ENCODE measurements at regions not wholly inside any gene's neighbourhood (a gene's known extent, or its start where the extent isn't known, plus 50 kb on each side); places are given as distances from the start of the nearest gene placed in this dataset.

- TF ChIP-seq CTCF (IDR thresholded peaks at IDR 0.05; ENCODE audit: insufficient read depth, low read depth, low read length): no peak
- peak; percentile 29 for TF ChIP-seq EZH2 (IDR thresholded peaks at IDR 0.05; ENCODE audit: insufficient read depth, low read length)
- Histone ChIP-seq H3K4me3 (ENCODE audit: insufficient read depth, low read depth, low read length) (no peak overlapping the region), H3K27me3 (ENCODE audit: insufficient read depth, low read length) (peaks cover 6% of the 10 kb centered on the region), H2AFZ (ENCODE audit: low read depth, low read length) (peak overlapping the region; percentile 61), H3K4me1 (ENCODE audit: insufficient read depth, low read length) (peaks cover 17% of the 10 kb centered on the region), H3K4me2 (ENCODE audit: low read length) (peak overlapping the region; percentile 48), H3K36me3 (ENCODE audit: insufficient read depth, low read length) (no peaks in the 10 kb centered on the region), H3K27ac (ENCODE audit: low read depth, low read length) (no peak overlapping the region), H4K20me1 (ENCODE audit: insufficient read depth, low read length) (no peaks in the 10 kb centered on the region), H3K9me3 (ENCODE audit: insufficient read depth, low read depth, low read length) (no peaks in the 10 kb centered on the region), H3K9ac (ENCODE audit: low read length) (no peak overlapping the region), H3K79me2 (ENCODE audit: insufficient read depth, low read length) (no peaks in the 10 kb centered on the region)
- Mint-ChIP-seq H3K36me3 (ENCODE audit: low read depth, unreplicated experiment) (no peaks in the 10 kb centered on the region), H3K27me3 (ENCODE audit: low read depth, unreplicated experiment) (peaks cover 29% of the 10 kb centered on the region), H3K27ac (ENCODE audit: unreplicated experiment) (no peak overlapping the region), H3K4me3 (ENCODE audit: unreplicated experiment) (no peak overlapping the region), H3K4me1 (ENCODE audit: low read depth, unreplicated experiment) (peaks cover 7% of the 10 kb centered on the region), H3K9me3 (ENCODE audit: unreplicated experiment) (no peaks in the 10 kb centered on the region)
- DNase-seq (ENCODE audit: low read depth) (no peak), FAIRE-seq (no peak)
Measured at GRCh38 chr19:13623716-13624710, 117.7 kb upstream of the CACNA1A start.

- Histone ChIP-seq H3K4me2 (ENCODE audit: low read length) (peak overlapping the region; percentile 48), H3K4me3 (ENCODE audit: insufficient read depth, low read depth, low read length) (no peak overlapping the region), H4K20me1 (ENCODE audit: insufficient read depth, low read length) (no peaks in the 10 kb centered on the region), H3K4me1 (ENCODE audit: insufficient read depth, low read length) (peaks cover 17% of the 10 kb centered on the region), H3K36me3 (ENCODE audit: insufficient read depth, low read length) (no peaks in the 10 kb centered on the region), H3K27me3 (ENCODE audit: insufficient read depth, low read length) (peaks cover 6% of the 10 kb centered on the region), H3K27ac (ENCODE audit: low read depth, low read length) (no peak overlapping the region), H2AFZ (ENCODE audit: low read depth, low read length) (peak overlapping the region; percentile 55), H3K9ac (ENCODE audit: low read length) (no peak overlapping the region), H3K9me3 (ENCODE audit: insufficient read depth, low read depth, low read length) (no peaks in the 10 kb centered on the region), H3K79me2 (ENCODE audit: insufficient read depth, low read length) (no peaks in the 10 kb centered on the region)
- H3K4me1 Mint-ChIP-seq (ENCODE audit: low read depth, unreplicated experiment): peaks cover 7% of the 10 kb centered on the region
- DNase-seq (ENCODE audit: low read depth) (no peak), FAIRE-seq (no peak)
- no peak overlapping the region for H3K4me3 Mint-ChIP-seq (ENCODE audit: unreplicated experiment)
- no peaks in the 10 kb centered on the region for H3K9me3 Mint-ChIP-seq (ENCODE audit: unreplicated experiment)
- H3K27ac Mint-ChIP-seq (ENCODE audit: unreplicated experiment): no peak overlapping the region
- no peaks in the 10 kb centered on the region for H3K36me3 Mint-ChIP-seq (ENCODE audit: low read depth, unreplicated experiment)
- H3K27me3 Mint-ChIP-seq (ENCODE audit: low read depth, unreplicated experiment): peaks cover 35% of the 10 kb centered on the region
- no peak for TF ChIP-seq CTCF (IDR thresholded peaks at IDR 0.05; ENCODE audit: insufficient read depth, low read depth, low read length)
- TF ChIP-seq EZH2 (IDR thresholded peaks at IDR 0.05; ENCODE audit: insufficient read depth, low read length): no peak
Measured at GRCh38 chr19:13622766-13623715, 116.8 kb upstream of the CACNA1A start.
